ENCODE measurements at regions not wholly inside any gene's neighbourhood (a gene's known extent, or its start where the extent isn't known, plus 50 kb on each side); places are given as distances from the start of the nearest gene placed in this dataset.

- H3K4me3 ChIP-seq (replicated peaks; ENCODE audit: low read depth, low read length), result no peak overlapping the region
- TF ChIP-seq CTCF (IDR thresholded peaks at IDR 0.05; ENCODE audit: insufficient read depth, low read length, poor library complexity, severe bottlenecking), result no peak
- no peak for DNase-seq (ENCODE audit: extremely low read depth, insufficient read length)
- H3K27me3 ChIP-seq (replicated peaks; ENCODE audit: control insufficient read depth, insufficient read depth, low read length), result no peaks in the 10 kb centered on the region; the same call in 1 of the 2 replicates
- no peaks in the 10 kb centered on the region for H3K36me3 ChIP-seq (ENCODE audit: control insufficient read depth, insufficient read depth, low read length)
Observed at GRCh38 chr1:57612833-57613232, 189.0 kb upstream of the DAB1 start.

- Histone ChIP-seq H3K4me3 (replicated peaks; ENCODE audit: low read depth, low read length) (no peak overlapping the region), H3K27me3 (replicated peaks; ENCODE audit: control insufficient read depth, insufficient read depth, low read length) (no peaks in the 10 kb centered on the region), H3K36me3 (ENCODE audit: control insufficient read depth, insufficient read depth, low read length) (no peaks in the 10 kb centered on the region)
- no peak for DNase-seq (ENCODE audit: extremely low read depth, insufficient read length)
- no peak for TF ChIP-seq CTCF (IDR thresholded peaks at IDR 0.05; ENCODE audit: insufficient read depth, low read length, poor library complexity, severe bottlenecking)
Observed at GRCh38 chr1:57605933-57606332, 182.1 kb upstream of the DAB1 start.

- DNase-seq (ENCODE audit: extremely low read depth, insufficient read length), result no peak
- TF ChIP-seq CTCF (IDR thresholded peaks at IDR 0.05; ENCODE audit: insufficient read depth, low read length, poor library complexity, severe bottlenecking), result no peak
- Histone ChIP-seq H3K27me3 (replicated peaks; ENCODE audit: control insufficient read depth, insufficient read depth, low read length) (no peaks in the 10 kb centered on the region), H3K4me3 (replicated peaks; ENCODE audit: low read depth, low read length) (no peak overlapping the region), H3K36me3 (ENCODE audit: control insufficient read depth, insufficient read depth, low read length) (no peaks in the 10 kb centered on the region)
Observed at GRCh38 chr1:57603696-57604095, 179.8 kb upstream of the DAB1 start.

- no peak for TF ChIP-seq CTCF (IDR thresholded peaks at IDR 0.05; ENCODE audit: insufficient read depth, low read length, poor library complexity, severe bottlenecking)
- no peaks in the 10 kb centered on the region for H3K27me3 ChIP-seq (replicated peaks; ENCODE audit: control insufficient read depth, insufficient read depth, low read length)
- H3K4me3 ChIP-seq (replicated peaks; ENCODE audit: low read depth, low read length), result no peak overlapping the region
- H3K36me3 ChIP-seq (ENCODE audit: control insufficient read depth, insufficient read depth, low read length), result no peaks in the 10 kb centered on the region
- no peak for DNase-seq (ENCODE audit: extremely low read depth, insufficient read length)
Observed at GRCh38 chr1:57600424-57600823, 176.6 kb upstream of the DAB1 start.

- H3K4me3 ChIP-seq (replicated peaks; ENCODE audit: low read depth, low read length), result no peak overlapping the region
- H3K27me3 ChIP-seq (replicated peaks; ENCODE audit: control insufficient read depth, insufficient read depth, low read length), result no peaks in the 10 kb centered on the region
- TF ChIP-seq CTCF (IDR thresholded peaks at IDR 0.05; ENCODE audit: insufficient read depth, low read length, poor library complexity, severe bottlenecking), result no peak
- DNase-seq (ENCODE audit: extremely low read depth, insufficient read length), result no peak
- no peaks in the 10 kb centered on the region for H3K36me3 ChIP-seq (ENCODE audit: control insufficient read depth, insufficient read depth, low read length)
Observed at GRCh38 chr1:57599236-57599994, 175.6 kb upstream of the DAB1 start.

GRCh38 chr1:57597036-57597435 is 173.2 kb upstream of the DAB1 start:
- DNase-seq (ENCODE audit: extremely low read depth, insufficient read length), result no peak
- Histone ChIP-seq H3K27me3 (replicated peaks; ENCODE audit: control insufficient read depth, insufficient read depth, low read length) (no peaks in the 10 kb centered on the region), H3K36me3 (ENCODE audit: control insufficient read depth, insufficient read depth, low read length) (no peaks in the 10 kb centered on the region), H3K4me3 (replicated peaks; ENCODE audit: low read depth, low read length) (no peak overlapping the region)
- TF ChIP-seq CTCF (IDR thresholded peaks at IDR 0.05; ENCODE audit: insufficient read depth, low read length, poor library complexity, severe bottlenecking), result no peak

Measured in GM06990 (cell line).